Keratinocyte (primary cell): ENCODE measurements at regions not wholly inside any gene's neighbourhood (a gene's known extent, or its start where the extent isn't known, plus 50 kb on each side); places are given as distances from the start of the nearest gene placed in this dataset.

Experiments used
- DNase-seq: peaks from one replicate; pipeline ENCODE4 v3.0.0-alpha.2; 2011; ENCODE audit warnings: low read depth, missing footprints, low spot score
- FAIRE-seq: peaks from 2 replicates; lab custom pipeline; 2011; peaks lifted over from hg19 to GRCh38; lab: Jason Lieb, UNC
- H2AFZ ChIP-seq: 2 replicates; pipeline ENCODE4 v1.6.0; 2012; ENCODE audit warnings: low read length, control low read depth, inconsistent platforms; ENCODE audit not compliant: control insufficient read depth
- H3K27ac ChIP-seq: 2 replicates; pipeline ENCODE4 v1.5.1; 2011; ENCODE audit warnings: low read length; ENCODE audit not compliant: control insufficient read depth, insufficient read depth
- H3K27me3 ChIP-seq: 3 replicates; pipeline ENCODE4 v1.6.0; 2011; ENCODE audit warnings: low read length; ENCODE audit not compliant: control insufficient read depth, insufficient read depth; ENCODE audit errors: extremely low read depth
- H3K36me3 ChIP-seq, 2 experiments: 2 replicates in 1 of 2; 3 replicates in 1 of 2; pipeline ENCODE4 v1.5.1; 2011; ENCODE audit warnings: low read length in 2 of 2, mild to moderate bottlenecking in 1 of 2; ENCODE audit not compliant: control insufficient read depth in 2 of 2, insufficient read depth in 2 of 2; ENCODE audit errors: extremely low read depth in 1 of 2
- H3K4me1 ChIP-seq: 3 replicates; pipeline ENCODE4 v1.5.1; 2011; ENCODE audit warnings: low read length; ENCODE audit not compliant: control insufficient read depth, insufficient read depth; ENCODE audit errors: extremely low read depth
- H3K4me2 ChIP-seq: 3 replicates; pipeline ENCODE4 v1.6.0; 2011; ENCODE audit warnings: low read depth, low read length; ENCODE audit not compliant: control insufficient read depth, insufficient read depth; ENCODE audit errors: extremely low read depth
- H3K4me3 ChIP-seq, 3 experiments: fragments of 200-600 bp in 1 of 3; sonication (generic) in 1 of 3; 2 replicates in 2 of 3; 3 replicates in 1 of 3; pipeline ENCODE4 v1.5.1; 2011 to 2016; ENCODE audit warnings: low read length in 3 of 3, mild to moderate bottlenecking in 3 of 3, control low read depth in 2 of 3, inconsistent platforms in 1 of 3, low read depth in 1 of 3, mixed read lengths in 1 of 3, mixed run types in 1 of 3, moderate library complexity in 1 of 3; ENCODE audit not compliant: control insufficient read depth in 2 of 3, insufficient read depth in 2 of 3; ENCODE audit errors: extremely low read depth in 1 of 3
- H3K79me2 ChIP-seq: 2 replicates; pipeline ENCODE4 v1.6.0; 2012; ENCODE audit warnings: low read length; ENCODE audit not compliant: control insufficient read depth, insufficient read depth
- H3K9ac ChIP-seq: 3 replicates; pipeline ENCODE4 v1.6.0; 2011; ENCODE audit warnings: low read length; ENCODE audit not compliant: control insufficient read depth, insufficient read depth; ENCODE audit errors: extremely low read depth
- H3K9me1 ChIP-seq: 3 replicates; pipeline ENCODE4 v1.6.0; 2011; ENCODE audit warnings: low read length; ENCODE audit not compliant: control insufficient read depth, insufficient read depth; ENCODE audit errors: extremely low read depth
- H3K9me3 ChIP-seq: 2 replicates; pipeline ENCODE4 v1.5.1; 2012; ENCODE audit warnings: low read depth, low read length; ENCODE audit not compliant: control insufficient read depth
- H4K20me1 ChIP-seq: 3 replicates; pipeline ENCODE4 v1.6.0; 2011; ENCODE audit warnings: low read length; ENCODE audit not compliant: control insufficient read depth, insufficient read depth; ENCODE audit errors: extremely low read depth
- CTCF ChIP-seq, 3 experiments: IDR thresholded peaks in 1 of 3; conservative IDR thresholded peaks in 1 of 3; optimal IDR thresholded peaks in 1 of 3; 2 replicates in 2 of 3; 3 replicates in 1 of 3; pipeline versions ENCODE3 to v1.5.1; 2011; ENCODE audit warnings: low read length in 3 of 3, mild to moderate bottlenecking in 3 of 3, moderate library complexity in 2 of 3, control low read depth in 1 of 3, inconsistent platforms in 1 of 3; ENCODE audit not compliant: insufficient read depth in 2 of 3; ENCODE audit errors: extremely low read depth in 1 of 3
- EZH2 ChIP-seq: IDR thresholded peaks from one replicate; pipeline ENCODE4 v1.6.1; 2012; ENCODE audit warnings: inconsistent platforms, mild to moderate bottlenecking, low read length, moderate library complexity
- dilution Hi-C: fragments of 300-500 bp; cut with MboI; formaldehyde crosslinking; loops from one replicate; pipeline ENCODE4 v1.7.0; 2020; ENCODE audit warnings: low sequenced_read_pairs; ENCODE audit not compliant: extremely low pct_ligation_motif_present

GRCh38 chr5:143898381-143898780, 86.4 kb downstream of the HMHB1 start:
- Histone ChIP-seq H3K9me3 (no peaks in the 10 kb centered on the region), H4K20me1 (no peaks in the 10 kb centered on the region), H3K4me1 (peaks cover 3% of the 10 kb centered on the region), H3K36me3 (no peaks in the 10 kb centered on the region), H3K4me3 (no peak overlapping the region), H3K9me1 (no peaks in the 10 kb centered on the region), H3K9ac (no peak overlapping the region), H3K4me2 (no peak overlapping the region), H3K79me2 (no peaks in the 10 kb centered on the region), H3K27ac (no peak overlapping the region), H2AFZ (no peak overlapping the region), H3K27me3 (no peaks in the 10 kb centered on the region)
- FAIRE-seq (no peak), DNase-seq (no peak)
- TF ChIP-seq EZH2 (no peak), CTCF (optimal IDR thresholded peaks at IDR 0.05 in 1 of 3, IDR thresholded peaks at IDR 0.05 in 1 of 3, conservative IDR thresholded peaks at IDR 0.05 in 1 of 3; ENCODE audit: extremely low read depth in 1 of 3, insufficient read depth in 2 of 3, low read length in 3 of 3) (no peak)
- dilution Hi-C loops = no loop called here

- Histone ChIP-seq H3K4me2 (no peak overlapping the region), H3K9me1 (no peaks in the 10 kb centered on the region), H3K4me3 (no peak overlapping the region), H3K9ac (no peak overlapping the region), H3K27ac (no peak overlapping the region), H3K36me3 (no peaks in the 10 kb centered on the region), H3K4me1 (peaks cover 3% of the 10 kb centered on the region), H3K79me2 (no peaks in the 10 kb centered on the region), H3K9me3 (no peaks in the 10 kb centered on the region), H4K20me1 (no peaks in the 10 kb centered on the region), H2AFZ (no peak overlapping the region), H3K27me3 (no peaks in the 10 kb centered on the region)
- DNase-seq (no peak), FAIRE-seq (no peak)
- no peak for TF ChIP-seq EZH2
- TF ChIP-seq CTCF (optimal IDR thresholded peaks at IDR 0.05 in 1 of 3, IDR thresholded peaks at IDR 0.05 in 1 of 3, conservative IDR thresholded peaks at IDR 0.05 in 1 of 3; ENCODE audit: extremely low read depth in 1 of 3, insufficient read depth in 2 of 3, low read length in 3 of 3) = no peak
- dilution Hi-C loops = no loop called here
Observed at GRCh38 chr5:143898916-143899591, 87.1 kb downstream of the HMHB1 start.
